ENCODE measurements at regions not wholly inside any gene's neighbourhood (a gene's known extent, or its start where the extent isn't known, plus 50 kb on each side); places are given as distances from the start of the nearest gene placed in this dataset.

DNA sequence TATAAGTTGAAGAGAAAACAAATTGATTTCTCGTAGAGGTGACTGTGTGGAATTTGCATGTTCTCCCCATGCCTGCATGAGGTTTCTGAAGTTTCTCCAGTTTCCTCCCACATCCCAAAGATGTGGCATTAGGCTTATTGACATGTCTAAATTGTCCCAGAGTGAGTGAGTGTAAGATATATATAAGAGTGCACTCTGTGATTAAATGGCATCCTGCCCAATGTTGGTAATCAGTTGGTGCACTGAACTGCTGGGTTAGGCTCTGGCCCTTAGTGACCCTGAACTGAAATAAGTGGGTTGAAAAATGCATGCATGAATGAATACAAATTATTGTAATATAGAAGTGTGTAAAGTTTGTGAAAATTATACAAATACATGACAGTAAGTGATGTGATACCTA lies 1106.5 kb downstream of the TECRL start:
- H3K36me3 ChIP-seq (replicated peaks; ENCODE audit: insufficient read depth, low read length), result no peaks in the 10 kb centered on the region

GRCh38 chr4:63302078-63302477 lies 1107.2 kb downstream of the TECRL start:
- TF ChIP-seq, protein P1, sequence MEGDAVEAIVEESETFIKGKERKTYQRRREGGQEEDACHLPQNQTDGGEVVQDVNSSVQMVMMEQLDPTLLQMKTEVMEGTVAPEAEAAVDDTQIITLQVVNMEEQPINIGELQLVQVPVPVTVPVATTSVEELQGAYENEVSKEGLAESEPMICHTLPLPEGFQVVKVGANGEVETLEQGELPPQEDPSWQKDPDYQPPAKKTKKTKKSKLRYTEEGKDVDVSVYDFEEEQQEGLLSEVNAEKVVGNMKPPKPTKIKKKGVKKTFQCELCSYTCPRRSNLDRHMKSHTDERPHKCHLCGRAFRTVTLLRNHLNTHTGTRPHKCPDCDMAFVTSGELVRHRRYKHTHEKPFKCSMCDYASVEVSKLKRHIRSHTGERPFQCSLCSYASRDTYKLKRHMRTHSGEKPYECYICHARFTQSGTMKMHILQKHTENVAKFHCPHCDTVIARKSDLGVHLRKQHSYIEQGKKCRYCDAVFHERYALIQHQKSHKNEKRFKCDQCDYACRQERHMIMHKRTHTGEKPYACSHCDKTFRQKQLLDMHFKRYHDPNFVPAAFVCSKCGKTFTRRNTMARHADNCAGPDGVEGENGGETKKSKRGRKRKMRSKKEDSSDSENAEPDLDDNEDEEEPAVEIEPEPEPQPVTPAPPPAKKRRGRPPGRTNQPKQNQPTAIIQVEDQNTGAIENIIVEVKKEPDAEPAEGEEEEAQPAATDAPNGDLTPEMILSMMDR (IDR thresholded peaks at IDR 0.05; ENCODE audit: low read length), result no peak
- TF ChIP-seq EZH2phosphoT487 (IDR thresholded peaks at IDR 0.05; ENCODE audit: low read length), result no peak
- TF ChIP-seq EZH2 (optimal IDR thresholded peaks at IDR 0.05; ENCODE audit: low read depth, low read length), result no peak

More for the DNA sequence above, 1106.5 kb downstream of the TECRL start:
- Histone ChIP-seq H3K4me3 (ENCODE audit: low read length) (no peak overlapping the region), H4K20me1 (ENCODE audit: insufficient read depth, low read length) (no peaks in the 10 kb centered on the region), H3K79me2 (ENCODE audit: low read length) (no peaks in the 10 kb centered on the region), H3K4me1 (ENCODE audit: low read length) (no peaks in the 10 kb centered on the region), H3K4me2 (ENCODE audit: low read depth, low read length) (no peak overlapping the region), H3K9ac (ENCODE audit: low read length) (no peak overlapping the region), H2AFZ (ENCODE audit: low read length) (no peak overlapping the region), H3F3A (ENCODE audit: insufficient read depth, low read length) (no peaks in the 10 kb centered on the region), H3K27ac (ENCODE audit: low read length) (no peak overlapping the region), H3K9me2 (replicated peaks; ENCODE audit: insufficient read depth, low read length) (no peaks in the 10 kb centered on the region), H3K27me3 (replicated peaks; ENCODE audit: insufficient read depth, low read length) (no peaks in the 10 kb centered on the region), H3K9me3 (replicated peaks; ENCODE audit: insufficient read depth, low read length) (no peaks in the 10 kb centered on the region)
- TF ChIP-seq, protein P1 (IDR thresholded peaks at IDR 0.05; ENCODE audit: low read length), result no peak
- TF ChIP-seq EZH2 (optimal IDR thresholded peaks at IDR 0.05; ENCODE audit: low read depth, low read length) (no peak), EZH2phosphoT487 (IDR thresholded peaks at IDR 0.05; ENCODE audit: low read length) (no peak)
- no peak for DNase-seq

DNA sequence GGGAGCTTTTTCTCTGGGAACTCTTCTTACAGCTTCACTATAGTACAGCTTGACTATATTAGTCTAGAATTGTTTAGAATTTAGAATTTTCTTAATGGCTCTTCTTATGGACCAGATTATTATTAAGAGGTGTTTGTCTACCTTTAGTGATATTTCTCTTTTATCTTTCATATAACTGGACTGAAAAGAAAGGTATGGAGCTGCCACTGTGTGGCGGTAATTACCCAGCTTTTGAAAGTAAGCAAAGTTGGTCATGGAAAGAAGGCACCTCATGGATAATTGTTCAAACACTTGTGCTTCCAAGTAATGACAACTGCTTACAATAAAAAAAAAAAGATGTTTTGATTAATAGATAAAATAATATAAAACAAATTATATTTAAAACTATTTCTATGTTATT lies 1112.5 kb downstream of the TECRL start:
- H4K20me1 ChIP-seq (ENCODE audit: insufficient read depth, low read length), result no peaks in the 10 kb centered on the region
- no peaks in the 10 kb centered on the region for H3F3A ChIP-seq (ENCODE audit: insufficient read depth, low read length)
- no peaks in the 10 kb centered on the region for H3K27me3 ChIP-seq (replicated peaks; ENCODE audit: insufficient read depth, low read length)
- H3K9me2 ChIP-seq (replicated peaks; ENCODE audit: insufficient read depth, low read length), result no peaks in the 10 kb centered on the region
- TF ChIP-seq, protein P1 (IDR thresholded peaks at IDR 0.05; ENCODE audit: low read length), result peak; percentile 17; the same call in 1 of the 2 replicates
- no peak for TF ChIP-seq EZH2phosphoT487 (IDR thresholded peaks at IDR 0.05; ENCODE audit: low read length)
- H2AFZ ChIP-seq (ENCODE audit: low read length), result no peak overlapping the region
- H3K79me2 ChIP-seq (ENCODE audit: low read length), result no peaks in the 10 kb centered on the region
- H3K4me2 ChIP-seq (ENCODE audit: low read depth, low read length), result no peak overlapping the region
- H3K4me1 ChIP-seq (ENCODE audit: low read length), result no peaks in the 10 kb centered on the region
- H3K27ac ChIP-seq (ENCODE audit: low read length), result no peak overlapping the region
- H3K4me3 ChIP-seq (ENCODE audit: low read length), result no peak overlapping the region
- H3K9ac ChIP-seq (ENCODE audit: low read length), result no peak overlapping the region
- no peak for DNase-seq
- H3K9me3 ChIP-seq (replicated peaks; ENCODE audit: insufficient read depth, low read length), result no peaks in the 10 kb centered on the region
- no peaks in the 10 kb centered on the region for H3K36me3 ChIP-seq (replicated peaks; ENCODE audit: insufficient read depth, low read length)

More at GRCh38 chr4:63302078-63302477, 1107.2 kb downstream of the TECRL start:
- H3K9me2 ChIP-seq (replicated peaks; ENCODE audit: insufficient read depth, low read length), result no peaks in the 10 kb centered on the region
- no peak overlapping the region for H3K4me2 ChIP-seq (ENCODE audit: low read depth, low read length)
- H3K27me3 ChIP-seq (replicated peaks; ENCODE audit: insufficient read depth, low read length), result no peaks in the 10 kb centered on the region
- no peaks in the 10 kb centered on the region for H4K20me1 ChIP-seq (ENCODE audit: insufficient read depth, low read length)
- H3K9ac ChIP-seq (ENCODE audit: low read length), result no peak overlapping the region
- no peak overlapping the region for H2AFZ ChIP-seq (ENCODE audit: low read length)
- no peaks in the 10 kb centered on the region for H3K4me1 ChIP-seq (ENCODE audit: low read length)
- no peak overlapping the region for H3K27ac ChIP-seq (ENCODE audit: low read length)
- H3K4me3 ChIP-seq (ENCODE audit: low read length), result no peak overlapping the region
- H3K79me2 ChIP-seq (ENCODE audit: low read length), result no peaks in the 10 kb centered on the region
- no peaks in the 10 kb centered on the region for H3F3A ChIP-seq (ENCODE audit: insufficient read depth, low read length)
- DNase-seq, result no peak
- H3K9me3 ChIP-seq (replicated peaks; ENCODE audit: insufficient read depth, low read length), result no peaks in the 10 kb centered on the region
- no peaks in the 10 kb centered on the region for H3K36me3 ChIP-seq (replicated peaks; ENCODE audit: insufficient read depth, low read length)
